Left forelimb (tissue), 1 donor: ENCODE measurements at regions not wholly inside any gene's neighbourhood (a gene's known extent, or its start where the extent isn't known, plus 50 kb on each side); places are given as distances from the start of the nearest gene placed in this dataset.

Source experiments
- DNase-seq: peaks from one replicate; pipeline ENCODE4 v3.0.0-alpha.2; 2018; ENCODE audit warnings: low spot score

DNA sequence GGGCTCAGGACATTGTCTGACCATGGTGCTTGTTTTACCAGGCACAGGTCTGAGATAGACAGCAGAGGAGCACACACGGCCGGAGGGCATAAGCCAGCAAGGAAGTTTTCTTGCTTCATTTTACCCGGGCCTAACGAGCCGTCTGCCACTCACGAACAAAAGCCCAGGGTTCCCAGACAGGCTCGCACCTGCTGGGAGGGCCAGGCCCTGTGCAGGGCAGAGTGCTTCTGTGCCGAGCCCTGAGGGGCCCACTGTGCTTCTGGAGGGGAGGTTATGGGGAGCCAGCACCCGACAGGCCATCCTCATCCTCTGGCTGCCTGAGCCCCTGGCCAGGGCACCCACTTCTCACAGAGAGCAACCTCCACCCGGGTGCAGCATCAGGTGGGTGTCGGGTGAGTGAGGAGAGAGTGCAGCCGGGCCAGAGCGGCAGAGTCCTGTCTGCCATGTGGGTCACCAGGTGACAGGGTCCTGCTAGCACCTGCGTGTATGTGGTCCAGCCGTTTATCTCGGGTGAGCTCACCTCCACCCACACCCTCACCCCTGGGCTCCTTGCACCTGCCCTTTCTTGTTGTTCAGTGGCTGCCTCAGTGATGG lies 297.9 kb downstream of the NDUFA10 start:
- DNase-seq: peak; percentile 40

GRCh38 chr2:239726631-239727181 lies 298.4 kb downstream of the NDUFA10 start:
- peak; percentile 56 for DNase-seq

DNA sequence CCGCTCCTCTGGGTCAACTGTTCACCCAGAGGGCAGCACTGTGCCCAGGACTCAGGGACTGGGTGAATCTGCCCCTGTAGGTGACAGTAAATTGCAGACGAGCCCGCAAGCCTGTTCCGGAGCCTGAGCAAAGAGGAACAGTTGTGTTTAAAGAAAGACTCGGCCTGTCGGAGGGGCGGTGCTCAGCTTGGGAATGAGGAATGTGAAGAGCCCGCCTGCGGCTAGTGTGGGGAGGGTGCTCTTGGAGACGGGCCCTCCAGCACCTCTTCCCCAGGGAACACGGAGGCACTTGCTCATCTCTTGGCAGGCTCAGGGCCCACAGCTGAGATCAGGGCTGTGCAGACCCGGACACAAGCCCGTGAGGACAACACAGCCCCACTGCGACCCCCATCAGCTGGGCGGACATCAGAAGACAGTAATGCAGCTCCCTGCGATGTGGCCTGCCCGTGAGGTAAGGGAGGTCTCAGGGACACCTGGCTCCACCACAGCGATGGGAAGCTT lies 299.0 kb downstream of the NDUFA10 start:
- peak; percentile 53 for DNase-seq

- DNase-seq: peak; percentile 59
These were observed 299.6 kb downstream of the NDUFA10 start for GRCh38 chr2:239725551-239725890.

GRCh38 chr2:239724851-239725550 lies 300.1 kb downstream of the NDUFA10 start:
- peak; percentile 57 for DNase-seq

DNA sequence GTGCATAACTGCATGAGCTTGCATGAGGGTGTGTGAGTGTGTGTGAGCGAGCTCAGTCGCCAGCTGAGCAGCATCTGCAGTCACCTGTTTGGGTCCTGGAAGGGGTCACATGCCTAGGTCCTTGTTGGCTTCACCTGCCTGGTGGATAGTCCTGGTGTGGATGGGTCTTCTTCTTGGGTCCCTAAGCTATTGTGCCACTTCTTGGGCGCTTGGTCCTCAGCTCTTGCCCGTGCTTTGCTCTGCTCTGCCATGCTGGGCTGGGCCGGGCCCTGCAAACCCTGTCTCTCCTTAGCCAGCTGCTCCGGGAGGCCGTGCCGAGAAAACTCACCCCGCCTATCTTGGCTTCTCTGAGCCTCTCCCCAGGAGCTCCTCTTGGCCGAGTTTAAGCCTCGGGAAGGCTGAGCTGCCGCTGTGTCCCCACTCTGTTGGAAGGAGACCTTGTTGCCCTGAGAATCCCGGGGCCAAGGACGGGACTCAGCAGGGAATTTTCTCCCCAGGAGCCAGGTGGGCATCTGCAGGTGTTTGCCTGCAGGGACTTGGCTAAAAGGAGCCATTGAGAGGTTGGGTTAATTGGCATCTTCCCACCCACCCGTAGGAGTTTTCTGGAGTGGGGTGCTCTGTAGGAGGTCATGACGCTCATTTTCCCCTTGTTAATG lies 300.8 kb downstream of the NDUFA10 start:
- peak; percentile 65 for DNase-seq

DNA sequence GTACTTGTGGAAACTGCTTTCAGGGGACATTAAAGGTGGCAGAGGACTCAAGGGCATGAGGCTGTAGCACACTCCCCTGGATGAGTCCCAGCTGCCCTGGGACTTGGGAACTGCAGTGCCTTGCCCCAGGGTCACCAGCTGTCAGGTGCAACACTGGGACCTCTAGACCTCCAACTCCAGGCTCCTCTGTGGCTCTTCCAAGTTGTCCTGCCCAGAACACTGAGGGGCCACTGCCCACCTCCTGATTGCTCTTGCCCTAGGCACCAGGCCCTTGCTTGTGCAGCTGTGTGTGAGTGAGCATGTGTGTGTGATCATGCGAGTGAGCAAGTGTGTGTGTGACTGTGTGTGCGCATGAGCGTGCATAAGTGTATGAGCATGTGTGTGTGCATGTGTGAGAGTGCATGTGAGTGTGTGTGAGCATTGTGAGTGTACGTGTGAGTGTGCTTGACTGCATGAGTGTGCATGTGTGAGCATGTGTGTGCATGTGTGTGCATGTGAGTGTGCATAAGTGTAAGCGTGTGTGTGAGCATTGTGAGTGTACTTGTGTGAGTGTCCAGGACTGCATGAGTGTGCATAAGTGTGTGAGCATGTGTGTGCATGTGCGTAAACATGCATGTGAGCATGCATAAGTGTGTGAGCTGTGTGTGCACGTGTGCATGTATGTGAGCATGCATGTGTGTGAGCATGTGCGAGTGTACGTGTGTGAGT lies 301.5 kb downstream of the NDUFA10 start:
- DNase-seq: peak; percentile 45

GRCh38 chr2:239722760-239723470 lies 302.2 kb downstream of the NDUFA10 start:
- peak; percentile 57 for DNase-seq

DNA sequence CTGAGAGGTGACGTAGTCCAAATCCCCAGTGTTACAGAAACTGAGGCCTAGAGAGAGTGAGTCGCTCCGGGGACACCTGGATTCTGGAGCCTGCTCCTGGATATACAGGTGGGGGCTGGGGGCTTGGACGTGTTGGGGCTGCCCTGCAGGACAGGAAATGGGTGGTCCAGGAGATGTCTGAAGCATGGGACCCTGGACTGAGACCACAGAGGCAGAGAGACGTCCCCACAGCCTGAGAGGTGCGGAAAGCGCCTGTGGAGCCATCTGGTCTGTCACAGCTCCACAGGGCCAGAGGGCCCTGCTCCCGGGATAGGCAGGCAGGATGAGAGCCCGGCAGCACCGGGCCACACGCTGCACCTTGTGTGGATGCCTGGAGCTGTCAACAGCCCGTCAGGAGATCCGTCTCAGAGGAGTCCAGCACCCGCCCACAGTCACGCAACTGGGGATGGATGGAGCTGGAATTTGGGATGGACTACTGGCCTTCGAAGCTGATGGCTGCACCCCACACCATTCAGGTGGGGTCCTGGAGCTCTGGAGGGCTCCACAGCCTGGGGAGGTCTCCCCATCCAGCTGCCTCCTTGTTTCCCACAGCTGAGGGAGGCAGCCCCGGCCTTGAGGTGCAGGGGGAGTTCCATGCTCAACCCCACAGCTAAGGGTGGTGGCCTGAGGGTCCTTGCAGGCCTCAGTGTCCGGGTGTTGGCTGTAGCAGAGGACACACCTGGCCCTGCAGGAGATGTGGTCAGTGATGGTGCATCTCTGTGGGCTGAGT lies 303.0 kb downstream of the NDUFA10 start:
- DNase-seq: peak; percentile 57

GRCh38 chr2:239721531-239721930 lies 303.6 kb downstream of the NDUFA10 start:
- peak; percentile 33 for DNase-seq

GRCh38 chr2:239720361-239721360 lies 304.5 kb downstream of the NDUFA10 start:
- DNase-seq: peak; percentile 65

- peak; percentile 65 for DNase-seq
These were observed 305.3 kb downstream of the NDUFA10 start for GRCh38 chr2:239719791-239720360.

- peak; percentile 60 for DNase-seq
These were observed 306.2 kb downstream of the NDUFA10 start for GRCh38 chr2:239718991-239719390.

- DNase-seq: peak; percentile 63
These were observed 307.4 kb downstream of the NDUFA10 start for GRCh38 chr2:239717706-239718105.

DNA sequence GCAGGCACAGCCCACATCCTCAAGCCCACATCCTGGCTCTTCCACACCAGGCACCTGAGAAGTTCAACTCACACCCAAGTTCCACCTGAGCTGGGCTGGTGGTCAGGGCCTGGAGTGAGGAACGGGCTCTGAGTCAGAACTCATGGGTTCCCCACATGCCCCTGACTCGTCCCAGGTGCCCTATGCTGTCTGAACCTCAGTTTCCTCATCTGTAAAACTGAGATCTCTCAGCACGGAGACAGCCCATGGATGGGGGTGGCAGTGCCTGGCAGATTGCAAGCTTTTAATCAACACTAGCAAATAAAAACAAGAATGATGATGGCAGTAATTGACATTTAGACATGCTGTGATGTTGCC lies 307.8 kb downstream of the NDUFA10 start:
- DNase-seq: no peak

DNA sequence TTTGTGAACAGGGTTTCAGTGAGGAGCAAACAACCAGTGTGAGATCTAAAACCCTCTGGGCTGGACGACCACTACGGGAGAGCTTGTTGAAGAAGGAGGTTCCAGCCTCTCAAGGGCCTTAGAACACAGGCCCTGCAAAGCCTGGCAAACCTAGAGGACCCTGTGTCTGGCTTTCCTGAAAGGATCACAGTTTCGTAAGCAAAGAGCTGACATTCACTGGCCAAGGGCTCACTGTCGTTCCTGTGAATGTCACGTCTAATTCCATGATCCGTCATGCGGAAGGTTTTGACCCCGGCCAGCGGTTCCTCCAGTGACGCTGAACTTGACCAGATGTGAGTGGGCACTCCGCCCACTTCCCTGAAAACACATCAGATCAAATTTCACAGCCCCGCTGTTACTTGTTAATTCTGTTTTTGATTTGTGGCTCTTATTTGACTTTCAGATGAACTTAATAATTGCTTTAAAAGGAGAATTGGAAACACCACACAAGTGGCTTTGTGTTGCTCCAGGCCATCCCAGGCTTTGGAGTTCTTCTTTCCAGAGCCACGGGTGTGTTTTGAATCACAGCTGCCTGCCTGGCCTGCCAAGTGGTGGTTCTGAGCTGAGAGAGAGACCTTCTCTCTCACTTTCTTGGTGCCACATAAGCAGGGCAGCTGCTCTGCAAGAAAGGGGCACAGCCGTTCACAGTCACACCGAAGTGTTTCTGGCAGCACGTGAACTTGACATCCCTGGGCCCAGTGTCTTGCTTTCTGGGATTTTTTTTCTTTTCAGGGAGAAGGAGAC lies 308.4 kb downstream of the NDUFA10 start:
- peak; percentile 80 for DNase-seq

- peak; percentile 36 for DNase-seq
These were observed 309.1 kb downstream of the NDUFA10 start for GRCh38 chr2:239716009-239716408.

DNA sequence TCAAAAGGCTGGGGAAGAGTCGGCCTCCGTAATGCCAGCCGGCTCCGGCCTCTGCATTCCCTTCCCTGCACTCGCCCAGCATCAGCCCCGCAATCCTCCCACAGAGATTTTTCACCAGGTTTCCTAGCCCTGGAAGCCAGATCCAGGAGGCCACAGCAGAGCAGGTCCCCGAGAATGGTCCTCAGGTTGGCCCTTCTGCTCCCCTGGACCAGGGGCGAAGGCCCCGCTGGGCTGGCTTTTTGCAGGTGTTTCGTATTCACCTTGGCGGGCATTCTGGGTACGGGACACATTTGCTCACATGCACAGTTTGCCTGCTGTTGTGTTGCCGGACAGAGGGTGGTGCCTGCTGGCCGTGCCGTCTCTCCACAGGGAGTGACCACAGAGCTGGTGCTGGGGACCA lies 309.5 kb downstream of the NDUFA10 start:
- DNase-seq: peak; percentile 49
